ENCODE measurements at regions not wholly inside any gene's neighbourhood (a gene's known extent, or its start where the extent isn't known, plus 50 kb on each side); places are given as distances from the start of the nearest gene placed in this dataset.
"Not testable (repeated sequence)": the region's sequence is repeated elsewhere in the genome, so short reads cannot be mapped to it uniquely, and the experiment has no call there.

GRCh38 chr16:29136046-29136696 lies 151.3 kb downstream of the LAT start:
- not testable (repeated sequence) for H3K27me3 ChIP-seq (ENCODE audit: insufficient read depth, low read depth, low read length); H3K9me3 ChIP-seq (ENCODE audit: low read length); H3K9ac ChIP-seq (ENCODE audit: low read length); H3K79me2 ChIP-seq (replicated peaks; ENCODE audit: insufficient read depth, low read length); H3K36me3 ChIP-seq (ENCODE audit: insufficient read depth, low read length); H3F3A ChIP-seq (ENCODE audit: insufficient read depth, low read length, poor library complexity, severe bottlenecking); H3K4me2 ChIP-seq (ENCODE audit: low read length); H4K20me1 ChIP-seq (ENCODE audit: insufficient read depth); H3K4me3 ChIP-seq (ENCODE audit: low read length); H2AFZ ChIP-seq (ENCODE audit: low read depth, low read length); H3K27ac ChIP-seq (ENCODE audit: low read length); H3K9me2 ChIP-seq (ENCODE audit: insufficient read depth, low read length)

- H3K27me3 ChIP-seq (ENCODE audit: insufficient read depth, low read depth, low read length); H3K79me2 ChIP-seq (replicated peaks; ENCODE audit: insufficient read depth, low read length); H3K9me2 ChIP-seq (ENCODE audit: insufficient read depth, low read length); H4K20me1 ChIP-seq (ENCODE audit: insufficient read depth); H3K36me3 ChIP-seq (ENCODE audit: insufficient read depth, low read length); H3K9me3 ChIP-seq (ENCODE audit: low read length); H3K9ac ChIP-seq (ENCODE audit: low read length); H3F3A ChIP-seq (ENCODE audit: insufficient read depth, low read length, poor library complexity, severe bottlenecking); H3K27ac ChIP-seq (ENCODE audit: low read length); H2AFZ ChIP-seq (ENCODE audit: low read depth, low read length); H3K4me2 ChIP-seq (ENCODE audit: low read length); H3K4me3 ChIP-seq (ENCODE audit: low read length): not testable (repeated sequence)
These were observed 150.2 kb downstream of the LAT start for GRCh38 chr16:29135098-29135497.

GRCh38 chr16:29133681-29134430 lies 149.0 kb downstream of the LAT start:
- not testable (repeated sequence) for H4K20me1 ChIP-seq (ENCODE audit: insufficient read depth); H3K9ac ChIP-seq (ENCODE audit: low read length); H3K36me3 ChIP-seq (ENCODE audit: insufficient read depth, low read length); H3K9me3 ChIP-seq (ENCODE audit: low read length); H2AFZ ChIP-seq (ENCODE audit: low read depth, low read length); H3K79me2 ChIP-seq (replicated peaks; ENCODE audit: insufficient read depth, low read length); H3K4me3 ChIP-seq (ENCODE audit: low read length); H3K9me2 ChIP-seq (ENCODE audit: insufficient read depth, low read length); H3K4me2 ChIP-seq (ENCODE audit: low read length); H3F3A ChIP-seq (ENCODE audit: insufficient read depth, low read length, poor library complexity, severe bottlenecking); H3K27ac ChIP-seq (ENCODE audit: low read length); H3K27me3 ChIP-seq (ENCODE audit: insufficient read depth, low read depth, low read length)

GRCh38 chr16:29132869-29133268 lies 148.0 kb downstream of the LAT start:
- H3K9me3 ChIP-seq (ENCODE audit: low read length); H3K27me3 ChIP-seq (ENCODE audit: insufficient read depth, low read depth, low read length); H3K4me2 ChIP-seq (ENCODE audit: low read length); H2AFZ ChIP-seq (ENCODE audit: low read depth, low read length); H3K36me3 ChIP-seq (ENCODE audit: insufficient read depth, low read length); H3F3A ChIP-seq (ENCODE audit: insufficient read depth, low read length, poor library complexity, severe bottlenecking); H4K20me1 ChIP-seq (ENCODE audit: insufficient read depth); H3K79me2 ChIP-seq (replicated peaks; ENCODE audit: insufficient read depth, low read length); H3K27ac ChIP-seq (ENCODE audit: low read length); H3K4me3 ChIP-seq (ENCODE audit: low read length); H3K9ac ChIP-seq (ENCODE audit: low read length); H3K9me2 ChIP-seq (ENCODE audit: insufficient read depth, low read length): not testable (repeated sequence)

GRCh38 chr16:29132444-29132843 lies 147.6 kb downstream of the LAT start:
- H3F3A ChIP-seq (ENCODE audit: insufficient read depth, low read length, poor library complexity, severe bottlenecking); H3K9ac ChIP-seq (ENCODE audit: low read length); H3K4me2 ChIP-seq (ENCODE audit: low read length); H3K36me3 ChIP-seq (ENCODE audit: insufficient read depth, low read length); H3K9me2 ChIP-seq (ENCODE audit: insufficient read depth, low read length); H3K27ac ChIP-seq (ENCODE audit: low read length); H3K4me3 ChIP-seq (ENCODE audit: low read length); H3K79me2 ChIP-seq (replicated peaks; ENCODE audit: insufficient read depth, low read length); H2AFZ ChIP-seq (ENCODE audit: low read depth, low read length); H3K27me3 ChIP-seq (ENCODE audit: insufficient read depth, low read depth, low read length); H4K20me1 ChIP-seq (ENCODE audit: insufficient read depth); H3K9me3 ChIP-seq (ENCODE audit: low read length): not testable (repeated sequence)

GRCh38 chr16:29130901-29131851 lies 146.3 kb downstream of the LAT start:
- H3K9me2 ChIP-seq (ENCODE audit: insufficient read depth, low read length); H3K9ac ChIP-seq (ENCODE audit: low read length); H3K27ac ChIP-seq (ENCODE audit: low read length); H3K9me3 ChIP-seq (ENCODE audit: low read length); H3F3A ChIP-seq (ENCODE audit: insufficient read depth, low read length, poor library complexity, severe bottlenecking); H3K79me2 ChIP-seq (replicated peaks; ENCODE audit: insufficient read depth, low read length); H3K4me2 ChIP-seq (ENCODE audit: low read length); H2AFZ ChIP-seq (ENCODE audit: low read depth, low read length); H3K4me3 ChIP-seq (ENCODE audit: low read length); H4K20me1 ChIP-seq (ENCODE audit: insufficient read depth); H3K36me3 ChIP-seq (ENCODE audit: insufficient read depth, low read length); H3K27me3 ChIP-seq (ENCODE audit: insufficient read depth, low read depth, low read length): not testable (repeated sequence)

GRCh38 chr16:29130131-29130711 lies 145.4 kb downstream of the LAT start:
- H3K9ac ChIP-seq (ENCODE audit: low read length); H3K9me2 ChIP-seq (ENCODE audit: insufficient read depth, low read length); H3K27ac ChIP-seq (ENCODE audit: low read length); H3F3A ChIP-seq (ENCODE audit: insufficient read depth, low read length, poor library complexity, severe bottlenecking); H3K36me3 ChIP-seq (ENCODE audit: insufficient read depth, low read length); H2AFZ ChIP-seq (ENCODE audit: low read depth, low read length); H4K20me1 ChIP-seq (ENCODE audit: insufficient read depth); H3K4me3 ChIP-seq (ENCODE audit: low read length); H3K27me3 ChIP-seq (ENCODE audit: insufficient read depth, low read depth, low read length); H3K9me3 ChIP-seq (ENCODE audit: low read length); H3K4me2 ChIP-seq (ENCODE audit: low read length); H3K79me2 ChIP-seq (replicated peaks; ENCODE audit: insufficient read depth, low read length): not testable (repeated sequence)
